ENCODE measurements at regions not wholly inside any gene's neighbourhood (a gene's known extent, or its start where the extent isn't known, plus 50 kb on each side); places are given as distances from the start of the nearest gene placed in this dataset.

- no peak for DNase-seq (ENCODE audit: low read depth)
Observed at GRCh38 chrX:109842611-109843010, 109.6 kb upstream of the ACSL4 start.

- DNase-seq (ENCODE audit: low read depth) = no peak
Observed at GRCh38 chrX:109843963-109844751, 111.1 kb upstream of the ACSL4 start.

- DNase-seq (ENCODE audit: low read depth) = no peak
Observed at GRCh38 chrX:109844986-109845385, 111.9 kb upstream of the ACSL4 start.

- no peak for DNase-seq (ENCODE audit: low read depth)
Observed at GRCh38 chrX:109845996-109846395, 112.9 kb upstream of the ACSL4 start.

GRCh38 chrX:109847257-109848187 is 114.5 kb upstream of the ACSL4 start:
- peak; percentile 73 for DNase-seq (ENCODE audit: low read depth)

GRCh38 chrX:109848461-109849050 is 115.5 kb upstream of the ACSL4 start:
- DNase-seq (ENCODE audit: low read depth) = no peak

- DNase-seq (ENCODE audit: low read depth) = no peak
Observed at GRCh38 chrX:109854096-109854495, 121.0 kb upstream of the ACSL4 start.

- no peak for DNase-seq (ENCODE audit: low read depth)
Observed at GRCh38 chrX:109855501-109855900, 122.4 kb upstream of the ACSL4 start.

GRCh38 chrX:109856974-109857373 is 123.9 kb upstream of the ACSL4 start:
- DNase-seq (ENCODE audit: low read depth) = no peak

GRCh38 chrX:109857584-109858228 is 124.6 kb upstream of the ACSL4 start:
- DNase-seq (ENCODE audit: low read depth) = no peak

- no peak for DNase-seq (ENCODE audit: low read depth)
Observed at GRCh38 chrX:109858602-109859341, 125.7 kb upstream of the ACSL4 start.

GRCh38 chrX:109859651-109860050 is 126.6 kb upstream of the ACSL4 start:
- DNase-seq (ENCODE audit: low read depth) = no peak

GRCh38 chrX:109862433-109862832 is 129.4 kb upstream of the ACSL4 start:
- no peak for DNase-seq (ENCODE audit: low read depth)

GRCh38 chrX:109863811-109864210 is 130.8 kb upstream of the ACSL4 start:
- no peak for DNase-seq (ENCODE audit: low read depth)

- no peak for DNase-seq (ENCODE audit: low read depth)
Observed at GRCh38 chrX:109871121-109871888, 131.6 kb upstream of the TMEM164 start.

- DNase-seq (ENCODE audit: low read depth) = no peak
Observed at GRCh38 chrX:109872021-109872732, 130.7 kb upstream of the TMEM164 start.

- DNase-seq (ENCODE audit: low read depth) = no peak
Observed at GRCh38 chrX:109873574-109873973, 129.3 kb upstream of the TMEM164 start.

GRCh38 chrX:109873983-109874382 is 128.9 kb upstream of the TMEM164 start:
- DNase-seq (ENCODE audit: low read depth) = no peak

- no peak for DNase-seq (ENCODE audit: low read depth)
Observed at GRCh38 chrX:109874548-109874947, 128.4 kb upstream of the TMEM164 start.

- DNase-seq (ENCODE audit: low read depth) = no peak
Observed at GRCh38 chrX:109875831-109876230, 127.1 kb upstream of the TMEM164 start.

Measured in LHCN-M2 (cell line).